ENCODE measurements at regions not wholly inside any gene's neighbourhood (a gene's known extent, or its start where the extent isn't known, plus 50 kb on each side); places are given as distances from the start of the nearest gene placed in this dataset.
"Not testable (repeated sequence)": the region's sequence is repeated elsewhere in the genome, so short reads cannot be mapped to it uniquely, and the experiment has no call there.

DNA sequence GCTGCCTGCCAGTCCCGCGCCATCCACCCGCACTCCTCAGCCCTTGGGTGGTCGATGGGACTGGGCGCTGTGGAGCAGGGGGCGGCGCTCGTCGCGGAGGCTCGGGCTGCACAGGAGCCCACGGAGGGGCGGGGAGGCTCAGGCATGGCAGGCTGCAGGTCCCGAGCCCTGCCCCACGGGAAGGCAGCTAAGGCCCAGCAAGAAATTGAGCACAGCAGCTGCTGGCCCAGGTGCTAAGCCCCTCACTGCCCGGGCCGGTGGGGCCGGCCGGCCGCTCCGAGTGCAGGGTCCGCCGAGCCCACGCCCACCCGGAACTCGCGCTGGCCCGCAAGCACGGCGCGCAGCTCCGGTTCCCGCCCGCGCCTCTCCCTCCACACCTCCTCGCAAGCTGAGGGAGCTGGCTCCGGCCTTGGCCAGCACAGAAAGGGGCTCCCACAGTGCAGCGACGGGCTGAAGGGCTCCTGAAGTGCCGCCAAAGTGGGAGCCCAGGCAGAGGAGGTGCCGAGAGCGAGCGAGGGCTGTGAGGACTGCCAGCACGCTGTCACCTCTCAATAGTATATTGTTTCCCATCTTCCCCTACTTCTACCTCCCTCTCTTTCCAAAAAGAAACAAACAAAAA lies 219.6 kb downstream of the BAMBI start:
- TF ChIP-seq, protein P1, sequence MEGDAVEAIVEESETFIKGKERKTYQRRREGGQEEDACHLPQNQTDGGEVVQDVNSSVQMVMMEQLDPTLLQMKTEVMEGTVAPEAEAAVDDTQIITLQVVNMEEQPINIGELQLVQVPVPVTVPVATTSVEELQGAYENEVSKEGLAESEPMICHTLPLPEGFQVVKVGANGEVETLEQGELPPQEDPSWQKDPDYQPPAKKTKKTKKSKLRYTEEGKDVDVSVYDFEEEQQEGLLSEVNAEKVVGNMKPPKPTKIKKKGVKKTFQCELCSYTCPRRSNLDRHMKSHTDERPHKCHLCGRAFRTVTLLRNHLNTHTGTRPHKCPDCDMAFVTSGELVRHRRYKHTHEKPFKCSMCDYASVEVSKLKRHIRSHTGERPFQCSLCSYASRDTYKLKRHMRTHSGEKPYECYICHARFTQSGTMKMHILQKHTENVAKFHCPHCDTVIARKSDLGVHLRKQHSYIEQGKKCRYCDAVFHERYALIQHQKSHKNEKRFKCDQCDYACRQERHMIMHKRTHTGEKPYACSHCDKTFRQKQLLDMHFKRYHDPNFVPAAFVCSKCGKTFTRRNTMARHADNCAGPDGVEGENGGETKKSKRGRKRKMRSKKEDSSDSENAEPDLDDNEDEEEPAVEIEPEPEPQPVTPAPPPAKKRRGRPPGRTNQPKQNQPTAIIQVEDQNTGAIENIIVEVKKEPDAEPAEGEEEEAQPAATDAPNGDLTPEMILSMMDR (IDR thresholded peaks at IDR 0.05): not testable (repeated sequence)
- TF ChIP-seq POLR2A, EP300 (IDR thresholded peaks at IDR 0.05): not testable (repeated sequence)

Measured in tibial nerve (tissue), 4 donors.